Loucy (cell line): ENCODE measurements at regions not wholly inside any gene's neighbourhood (a gene's known extent, or its start where the extent isn't known, plus 50 kb on each side); places are given as distances from the start of the nearest gene placed in this dataset.

Experiments
- H2AFZ ChIP-seq: fragments of 200-600 bp; sonication (generic); 2 replicates; pipeline ENCODE4 v1.6.0; 2016; ENCODE audit warnings: antibody characterized with exemption, mild to moderate bottlenecking, low read length, moderate library complexity
- H3F3A ChIP-seq: fragments of 200-600 bp; 2 replicates; pipeline ENCODE4 v1.6.0; 2016; ENCODE audit warnings: antibody characterized with exemption, low read depth, mild to moderate bottlenecking
- H3K27me3 ChIP-seq: fragments of 200-600 bp; sonication (generic); 2 replicates; pipeline ENCODE4 v1.6.1; 2014; ENCODE audit warnings: low read length, mild to moderate bottlenecking; ENCODE audit not compliant: insufficient read depth, poor library complexity, severe bottlenecking
- H3K36me3 ChIP-seq: fragments of 200-600 bp; sonication (generic); 2 replicates; pipeline ENCODE4 v1.6.1; 2016; ENCODE audit warnings: low read length; ENCODE audit not compliant: insufficient read depth
- H3K4me1 ChIP-seq: fragments of 200-600 bp; sonication (generic); 2 replicates; pipeline ENCODE4 v1.5.1; 2014; ENCODE audit warnings: low read length, mild to moderate bottlenecking; ENCODE audit not compliant: insufficient read depth, poor library complexity, severe bottlenecking
- H3K4me2 ChIP-seq: fragments of 200-600 bp; sonication (generic); 2 replicates; pipeline ENCODE4 v1.6.0; 2014; ENCODE audit warnings: antibody characterized with exemption, low read length, low read depth, mild to moderate bottlenecking; ENCODE audit not compliant: poor library complexity, severe bottlenecking
- H3K4me3 ChIP-seq: fragments of 200-600 bp; sonication (generic); 2 replicates; pipeline ENCODE4 v1.5.1; 2014; ENCODE audit warnings: low read length, mild to moderate bottlenecking, mixed read lengths; ENCODE audit not compliant: poor library complexity, severe bottlenecking
- H3K79me2 ChIP-seq: fragments of 200-600 bp; sonication (generic); 2 replicates; pipeline ENCODE4 v1.6.1; 2014; ENCODE audit warnings: low read length; ENCODE audit not compliant: insufficient read depth
- H3K9ac ChIP-seq: fragments of 200-600 bp; sonication (generic); 2 replicates; pipeline ENCODE4 v1.6.0; 2014; ENCODE audit warnings: mild to moderate bottlenecking, low read depth, low read length, moderate library complexity; ENCODE audit not compliant: poor library complexity, severe bottlenecking
- H3K9me2 ChIP-seq: fragments of 200-600 bp; sonication (generic); replicated peaks from 2 replicates; pipeline ENCODE4 v1.6.1; 2016; ENCODE audit warnings: low read depth, low read length, mixed read lengths
- H3K9me3 ChIP-seq: fragments of 200-600 bp; sonication (generic); 2 replicates; pipeline ENCODE4 v1.6.1; 2014; ENCODE audit warnings: mild to moderate bottlenecking, antibody characterized with exemption, low read length, low read depth; ENCODE audit not compliant: insufficient read depth
- H4K20me1 ChIP-seq: fragments of 200-600 bp; sonication (generic); 2 replicates; pipeline ENCODE4 v1.6.0; 2014; ENCODE audit warnings: antibody characterized with exemption, low read length, mild to moderate bottlenecking; ENCODE audit not compliant: insufficient read depth, poor library complexity, severe bottlenecking
- CTCF ChIP-seq: fragments of 200-600 bp; sonication (generic); conservative IDR thresholded peaks from 2 replicates; pipeline ENCODE4 v1.5.1; 2014; ENCODE audit warnings: mild to moderate bottlenecking, antibody characterized with exemption, low read length
- EZH2phosphoT487 ChIP-seq: fragments of 200-600 bp; IDR thresholded peaks from 2 replicates; pipeline ENCODE4 v1.6.1; 2018; ENCODE audit warnings: antibody characterized with exemption, mild to moderate bottlenecking, moderate library complexity, borderline replicate concordance

- no peak overlapping the region for H2AFZ ChIP-seq
- TF ChIP-seq EZH2phosphoT487 (no peak), CTCF (no peak)
- H3F3A ChIP-seq = no peaks in the 10 kb centered on the region
Observed at GRCh38 chr2:88815282-88815681, 123.8 kb downstream of the RPIA start.

GRCh38 chr2:88815697-88816096, 124.2 kb downstream of the RPIA start:
- Histone ChIP-seq H3K9me3 (peaks cover 7% of the 10 kb centered on the region; the same call in 1 of the 2 replicates), H3K4me2 (no peak overlapping the region), H4K20me1 (no peaks in the 10 kb centered on the region), H2AFZ (no peak overlapping the region), H3K36me3 (no peaks in the 10 kb centered on the region), H3K4me1 (no peaks in the 10 kb centered on the region), H3K9me2 (no peaks in the 10 kb centered on the region), H3K4me3 (no peak overlapping the region), H3K27me3 (no peaks in the 10 kb centered on the region), H3K9ac (no peak overlapping the region), H3K79me2 (no peaks in the 10 kb centered on the region), H3F3A (no peaks in the 10 kb centered on the region)
- TF ChIP-seq EZH2phosphoT487 (no peak), CTCF (no peak)

More at GRCh38 chr2:88815282-88815681, 123.8 kb downstream of the RPIA start:
- Histone ChIP-seq H3K4me1 (no peaks in the 10 kb centered on the region), H3K4me2 (no peak overlapping the region), H3K79me2 (no peaks in the 10 kb centered on the region), H3K9me3 (peaks cover 7% of the 10 kb centered on the region; the same call in 1 of the 2 replicates), H4K20me1 (no peaks in the 10 kb centered on the region), H3K36me3 (no peaks in the 10 kb centered on the region), H3K9me2 (no peaks in the 10 kb centered on the region), H3K4me3 (no peak overlapping the region), H3K27me3 (no peaks in the 10 kb centered on the region), H3K9ac (no peak overlapping the region)

- Histone ChIP-seq H3K36me3 (no peaks in the 10 kb centered on the region), H2AFZ (no peak overlapping the region), H4K20me1 (no peaks in the 10 kb centered on the region), H3K9me2 (no peaks in the 10 kb centered on the region), H3K4me2 (no peak overlapping the region), H3K4me3 (no peak overlapping the region), H3K9me3 (peaks cover 7% of the 10 kb centered on the region; the same call in 1 of the 2 replicates), H3K27me3 (no peaks in the 10 kb centered on the region), H3K4me1 (no peaks in the 10 kb centered on the region), H3F3A (no peaks in the 10 kb centered on the region), H3K9ac (no peak overlapping the region), H3K79me2 (no peaks in the 10 kb centered on the region)
- TF ChIP-seq EZH2phosphoT487 = no peak
- no peak for TF ChIP-seq CTCF
Observed at GRCh38 chr2:88818381-88818780, 126.9 kb downstream of the RPIA start.
